ENCODE measurements at regions not wholly inside any gene's neighbourhood (a gene's known extent, or its start where the extent isn't known, plus 50 kb on each side); places are given as distances from the start of the nearest gene placed in this dataset.
"Not testable (repeated sequence)": the region's sequence is repeated elsewhere in the genome, so short reads cannot be mapped to it uniquely, and the experiment has no call there.

DNA sequence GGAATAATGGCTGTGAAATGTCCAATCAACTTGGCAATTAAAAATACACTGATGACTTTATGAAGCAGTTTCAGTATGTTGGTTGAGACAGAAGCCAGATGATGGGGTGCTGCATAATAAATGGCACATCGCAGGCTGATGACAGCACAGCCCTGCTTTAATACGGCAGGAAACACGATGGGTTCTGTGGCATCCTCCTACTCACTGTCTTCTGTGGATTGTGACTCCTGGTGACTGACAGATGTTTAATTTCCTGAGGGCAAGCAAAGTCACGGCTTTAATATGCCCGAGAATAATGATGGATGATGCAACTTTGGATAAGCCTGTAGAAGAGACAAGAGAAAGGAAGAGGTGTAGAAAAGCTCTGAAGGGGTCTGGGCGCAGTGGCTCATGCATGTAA, 295.4 kb downstream of the TRIML1 start:
- no peaks in the 10 kb centered on the region for H3K4me1 ChIP-seq
- no peak overlapping the region for H3K4me3 ChIP-seq (ENCODE audit: low read depth, low read length)
- no peaks in the 10 kb centered on the region for H3K9me3 ChIP-seq
- no peak for TF ChIP-seq CTCF (IDR thresholded peaks at IDR 0.05; ENCODE audit: low read depth, low read length)
- H3K27me3 ChIP-seq, result no peaks in the 10 kb centered on the region
- no peaks in the 10 kb centered on the region for H3K36me3 ChIP-seq
- DNase-seq, result no peak

- no peaks in the 10 kb centered on the region for H3K36me3 ChIP-seq
- no peak overlapping the region for H3K4me3 ChIP-seq (ENCODE audit: low read depth, low read length)
- no peaks in the 10 kb centered on the region for H3K9me3 ChIP-seq
- DNase-seq, result no peak
- TF ChIP-seq CTCF (IDR thresholded peaks at IDR 0.05; ENCODE audit: low read depth, low read length), result no peak
- H3K4me1 ChIP-seq, result no peaks in the 10 kb centered on the region; the same call in 1 of the 2 replicates
- H3K27me3 ChIP-seq, result no peaks in the 10 kb centered on the region
Observed at GRCh38 chr4:188435381-188435780, 296.1 kb downstream of the TRIML1 start.

- no peak for TF ChIP-seq CTCF (IDR thresholded peaks at IDR 0.05; ENCODE audit: low read depth, low read length)
- no peaks in the 10 kb centered on the region; the same call in 1 of the 2 replicates for H3K4me1 ChIP-seq
- DNase-seq, result no peak
Observed at GRCh38 chr4:188437535-188437934, 298.3 kb downstream of the TRIML1 start.

GRCh38 chr4:188438391-188438824, 299.2 kb downstream of the TRIML1 start:
- H3K9me3 ChIP-seq; H3K4me1 ChIP-seq; DNase-seq; H3K4me3 ChIP-seq (ENCODE audit: low read depth, low read length); H3K36me3 ChIP-seq; H3K27me3 ChIP-seq: not testable (repeated sequence)

More at GRCh38 chr4:188437535-188437934, 298.3 kb downstream of the TRIML1 start:
- Histone ChIP-seq H3K27me3 (no peaks in the 10 kb centered on the region), H3K9me3 (no peaks in the 10 kb centered on the region), H3K36me3 (no peaks in the 10 kb centered on the region), H3K4me3 (ENCODE audit: low read depth, low read length) (no peak overlapping the region)

- Histone ChIP-seq H3K36me3 (no peaks in the 10 kb centered on the region), H3K4me3 (ENCODE audit: low read depth, low read length) (no peak overlapping the region), H3K4me1 (peaks cover 6% of the 10 kb centered on the region), H3K9me3 (no peaks in the 10 kb centered on the region), H3K27me3 (no peaks in the 10 kb centered on the region)
- peak; percentile 67 for DNase-seq
- no peak for TF ChIP-seq CTCF (IDR thresholded peaks at IDR 0.05; ENCODE audit: low read depth, low read length)
Observed at GRCh38 chr4:188439641-188440311, 300.5 kb downstream of the TRIML1 start.

- DNase-seq, result no peak
- Histone ChIP-seq H3K4me3 (ENCODE audit: low read depth, low read length) (no peak overlapping the region), H3K27me3 (no peaks in the 10 kb centered on the region), H3K4me1 (peaks cover 6% of the 10 kb centered on the region), H3K36me3 (no peaks in the 10 kb centered on the region), H3K9me3 (no peaks in the 10 kb centered on the region)
- no peak for TF ChIP-seq CTCF (IDR thresholded peaks at IDR 0.05; ENCODE audit: low read depth, low read length)
Observed at GRCh38 chr4:188444500-188444899, 305.3 kb downstream of the TRIML1 start.

- not testable (repeated sequence) for H3K4me3 ChIP-seq (ENCODE audit: low read depth, low read length); H3K27me3 ChIP-seq; H3K36me3 ChIP-seq; H3K9me3 ChIP-seq; DNase-seq; H3K4me1 ChIP-seq
Observed at GRCh38 chr4:188448996-188449395, 309.8 kb downstream of the TRIML1 start.
